HT-29 (cell line): ENCODE measurements at regions not wholly inside any gene's neighbourhood (a gene's known extent, or its start where the extent isn't known, plus 50 kb on each side); places are given as distances from the start of the nearest gene placed in this dataset.
A peak's percentile ranks its signal among the peaks of the same experiment; 100 is the strongest.

Source experiments
- DNase-seq: peaks from one replicate; pipeline ENCODE4 v3.0.0-alpha.2; 2015; ENCODE audit warnings: low spot score

GRCh38 chr14:100381395-100382105 is 58.4 kb downstream of the SLC25A47 start:
- no peak for DNase-seq

DNA sequence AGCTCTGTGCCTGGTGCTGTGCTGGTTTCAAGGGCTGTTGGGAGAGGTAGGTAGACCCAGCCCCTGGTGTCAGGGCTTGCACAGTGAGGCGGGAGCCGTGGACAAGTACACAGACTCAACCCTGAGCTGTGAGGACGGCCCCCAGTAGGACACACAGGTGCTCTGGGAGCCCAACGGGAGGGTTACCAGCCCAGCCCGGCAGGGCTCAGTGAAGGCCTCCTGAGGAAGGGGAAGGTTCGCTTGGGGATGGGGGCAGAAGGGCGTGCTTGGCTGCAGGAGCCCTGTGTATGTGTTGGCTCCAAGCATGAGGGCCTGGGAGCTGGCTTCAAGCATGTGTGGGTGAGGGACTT is 58.9 kb downstream of the SLC25A47 start:
- DNase-seq = no peak

- peak; percentile 67 for DNase-seq
These were observed 60.6 kb downstream of the SLC25A47 start for GRCh38 chr14:100383727-100384158.

GRCh38 chr14:100384277-100384676 is 61.1 kb downstream of the SLC25A47 start:
- DNase-seq = no peak

DNA sequence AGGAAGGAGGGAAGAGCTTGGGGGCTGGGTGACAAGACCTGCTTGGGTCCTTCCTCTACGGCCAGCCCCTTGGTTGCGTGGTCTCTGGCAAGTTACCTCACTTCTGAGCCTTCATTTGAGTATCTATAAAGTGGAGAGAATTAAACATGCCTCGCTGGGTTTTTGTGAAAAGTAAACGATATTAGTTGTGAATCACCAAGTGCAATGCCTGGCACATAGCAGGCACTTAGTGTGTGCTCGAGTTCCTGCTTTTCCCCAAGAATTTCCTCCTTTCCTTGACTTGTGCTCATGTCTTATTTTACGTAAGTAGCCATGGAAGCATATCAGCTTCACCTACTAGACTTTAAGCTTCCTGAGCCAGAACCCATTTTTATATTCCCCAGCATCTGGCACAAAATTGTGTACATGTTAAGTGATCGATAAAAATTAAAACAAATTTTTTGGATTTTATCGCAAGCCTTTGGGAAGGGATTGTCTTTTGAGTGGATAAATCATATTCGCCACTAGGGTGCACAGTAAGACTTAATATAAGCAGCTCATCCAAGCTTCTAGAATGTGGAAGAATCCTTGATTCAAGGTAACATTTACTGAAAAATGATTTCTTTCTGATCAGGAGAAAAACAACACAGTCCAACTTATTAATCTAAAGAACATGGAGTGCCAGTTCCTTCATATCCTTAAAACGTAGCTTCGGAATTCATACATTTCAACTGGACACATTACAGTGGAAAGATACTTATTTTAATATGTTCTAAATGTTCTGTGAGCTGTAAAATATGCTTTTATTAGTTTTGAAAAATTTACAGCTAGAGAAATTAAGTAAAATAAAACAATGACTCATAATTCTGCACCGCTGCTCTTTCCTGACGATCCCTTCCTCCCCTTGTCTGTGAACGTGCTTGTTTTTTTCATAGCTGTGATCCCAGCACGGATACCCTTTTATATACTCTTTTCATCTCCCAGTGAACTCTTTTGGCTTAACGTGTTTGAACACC is 62.0 kb downstream of the SLC25A47 start:
- DNase-seq = peak; percentile 58

- no peak for DNase-seq
These were observed 63.0 kb downstream of the SLC25A47 start for GRCh38 chr14:100386121-100386520.

DNA sequence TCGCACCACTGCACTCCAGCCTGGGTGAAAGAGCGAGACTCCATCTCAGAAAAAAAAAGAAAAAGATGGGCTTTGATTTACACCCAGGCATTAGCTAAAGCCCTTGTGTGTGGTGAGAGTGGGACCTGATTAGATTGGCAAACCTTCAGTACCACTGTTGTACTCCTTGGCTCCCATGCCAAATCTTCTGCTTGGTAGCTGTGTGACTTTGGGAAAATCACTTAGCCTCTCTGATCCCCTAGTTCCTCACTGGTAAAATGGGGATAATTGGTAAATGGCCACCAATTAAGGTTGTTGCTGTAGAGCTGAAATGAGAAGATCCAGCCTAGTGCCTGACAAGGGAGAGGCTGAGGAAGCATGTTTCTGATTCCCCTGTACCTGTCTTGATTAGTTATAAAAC is 63.7 kb downstream of the SLC25A47 start:
- no peak for DNase-seq

GRCh38 chr14:100387450-100387849 is 64.3 kb downstream of the SLC25A47 start:
- DNase-seq = no peak

GRCh38 chr14:100388103-100389054 is 65.2 kb downstream of the SLC25A47 start:
- DNase-seq = peak; percentile 16

GRCh38 chr14:100389497-100390104 is 66.5 kb downstream of the SLC25A47 start:
- no peak for DNase-seq

DNA sequence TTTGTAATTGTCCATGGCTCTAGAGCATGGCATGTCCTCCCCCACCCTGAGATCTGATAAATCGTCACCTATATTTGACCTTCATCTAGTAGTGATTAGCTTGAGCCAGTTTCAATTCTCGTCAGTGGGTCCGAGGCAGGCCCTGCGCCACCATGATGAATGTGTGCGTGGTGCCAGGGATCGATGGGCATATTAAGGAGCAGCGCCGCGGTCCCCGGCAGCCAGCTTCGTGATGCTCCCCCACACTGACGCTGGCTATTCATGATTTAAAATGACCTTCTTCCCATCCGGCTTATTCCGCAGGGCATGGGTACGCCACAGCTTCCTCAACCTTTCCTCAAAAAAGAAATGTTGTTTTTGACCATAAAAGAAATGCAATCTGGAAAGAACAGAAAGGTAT is 68.0 kb downstream of the SLC25A47 start:
- DNase-seq = no peak

DNA sequence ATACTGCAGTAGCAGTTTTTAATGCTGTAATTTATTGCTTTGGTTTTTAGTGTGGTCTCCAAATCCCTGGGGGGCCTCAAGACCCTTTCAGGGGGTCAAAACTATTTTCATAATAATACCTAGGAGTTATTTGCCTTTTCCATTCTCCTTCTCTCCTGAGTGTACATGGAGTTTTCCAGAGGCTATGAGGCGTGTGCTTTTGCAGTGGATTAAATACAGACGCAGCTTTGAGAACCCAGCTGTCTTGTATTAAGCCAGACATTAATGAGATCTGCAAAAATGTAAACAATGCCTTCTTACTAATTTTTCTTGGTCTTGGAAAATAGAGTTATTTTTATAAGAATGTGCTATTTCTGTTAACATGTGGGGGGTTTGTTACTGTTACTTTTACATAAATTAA is 68.6 kb downstream of the SLC25A47 start:
- no peak for DNase-seq

DNA sequence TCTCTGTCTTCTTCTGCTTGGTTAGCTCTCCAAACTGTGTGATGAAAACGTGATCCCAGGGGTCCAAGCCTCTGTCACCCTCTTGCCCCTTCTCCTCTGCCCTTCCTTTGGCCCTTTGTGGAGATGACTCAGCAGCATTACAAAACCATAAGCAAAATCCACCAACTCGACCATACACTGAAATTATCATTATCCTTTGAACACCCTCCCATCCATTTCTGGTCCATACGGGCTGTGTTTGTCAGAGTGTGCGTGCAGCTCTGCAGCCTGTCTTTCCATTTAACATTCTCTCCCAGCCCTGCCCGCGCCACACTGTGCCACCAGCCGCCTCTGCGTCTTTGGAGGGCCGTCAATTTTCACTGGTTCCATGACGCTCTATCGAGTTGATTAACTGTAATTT is 69.2 kb downstream of the SLC25A47 start:
- DNase-seq = no peak

- no peak for DNase-seq
These were observed 70.2 kb downstream of the SLC25A47 start for GRCh38 chr14:100393362-100393761.

- DNase-seq = no peak
These were observed 71.0 kb downstream of the SLC25A47 start for GRCh38 chr14:100393906-100394732.

DNA sequence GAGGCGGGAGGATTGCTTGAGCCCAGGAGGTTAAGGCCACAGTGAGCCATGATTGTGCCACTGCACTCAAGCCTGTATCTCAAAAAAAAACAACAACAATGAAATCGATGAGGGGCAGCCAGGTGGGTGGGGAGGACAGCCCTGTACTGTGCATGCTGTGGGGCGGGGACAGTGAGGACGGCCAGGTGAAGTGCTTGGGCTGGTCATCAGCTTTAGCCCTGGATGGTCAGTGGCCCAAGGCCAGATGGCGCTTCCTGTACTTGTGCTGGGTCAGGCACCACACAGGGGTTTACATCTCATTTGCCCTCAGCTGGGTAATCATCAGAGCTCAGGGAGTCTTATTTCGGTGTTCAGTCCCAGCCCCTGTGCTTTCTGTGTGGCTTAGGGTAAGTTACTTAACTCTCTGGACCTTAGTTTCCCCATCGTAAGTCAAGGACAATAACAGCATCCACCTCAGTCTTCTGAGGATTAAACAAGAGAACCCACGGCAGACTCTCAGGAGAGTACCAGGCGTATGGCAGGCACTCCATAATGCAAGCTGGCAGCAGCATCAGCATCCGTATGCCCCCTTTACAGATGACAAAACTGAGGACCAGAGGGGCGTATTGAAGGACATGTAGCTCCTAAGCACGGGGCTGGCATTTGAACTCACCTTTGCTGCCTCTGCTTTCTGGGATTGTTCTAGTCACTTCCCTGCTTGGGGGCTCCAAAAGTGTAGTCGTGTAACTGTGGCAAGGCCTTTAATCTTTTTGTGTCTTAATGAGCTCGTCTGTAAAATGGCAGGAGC is 71.9 kb downstream of the SLC25A47 start:
- no peak for DNase-seq

DNA sequence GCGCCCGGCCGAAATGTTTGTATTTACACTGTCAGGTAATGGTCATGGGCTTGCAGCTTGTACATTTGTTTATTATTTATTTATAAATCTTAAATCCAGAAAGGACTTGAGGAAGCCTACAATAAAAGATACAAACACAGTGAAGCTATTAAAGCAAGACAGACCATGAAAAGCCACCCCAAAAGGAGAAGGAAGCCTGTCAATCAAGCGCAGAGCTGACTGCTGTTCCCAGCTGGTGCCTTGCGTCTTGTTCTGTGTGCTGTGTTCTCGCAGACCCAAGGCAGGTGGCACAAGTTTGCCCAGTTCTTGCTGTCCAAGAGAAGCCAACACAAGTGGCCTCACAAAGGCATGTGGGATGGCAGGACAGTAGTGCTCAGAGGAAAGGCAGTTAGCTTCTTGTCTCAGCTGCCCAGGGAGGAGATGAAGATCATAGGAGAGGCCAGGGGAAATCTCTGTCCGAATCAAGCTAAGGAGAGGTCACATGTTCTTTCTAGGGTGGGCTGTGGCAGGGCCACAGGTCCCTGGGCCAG is 73.2 kb downstream of the SLC25A47 start:
- no peak for DNase-seq

- no peak for DNase-seq
These were observed 73.9 kb downstream of the SLC25A47 start for GRCh38 chr14:100397005-100397404.

- peak; percentile 27 for DNase-seq
These were observed 74.9 kb downstream of the SLC25A47 start for GRCh38 chr14:100398044-100398443.
